Liver (tissue), 8 donors: ENCODE measurements at regions not wholly inside any gene's neighbourhood (a gene's known extent, or its start where the extent isn't known, plus 50 kb on each side); places are given as distances from the start of the nearest gene placed in this dataset.

Experiments used
- DNase-seq: peaks from one replicate; pipeline ENCODE4 v3.0.0-alpha.2; 2017; ENCODE audit warnings: low spot score
- H3K27ac ChIP-seq, 2 donors: one replicate each; pipeline ENCODE4 v1.7.0; 2013; ENCODE audit warnings: inconsistent platforms in 2 of 2, low read length in 2 of 2, control low read depth in 1 of 2, low read depth in 1 of 2, mild to moderate bottlenecking in 1 of 2
- H3K27me3 ChIP-seq, 4 donors: one replicate each; pipeline versions ENCODE4 v1.6.1 to v1.7.0; 2013; ENCODE audit warnings: low read length in 3 of 4, inconsistent platforms in 1 of 4, mild to moderate bottlenecking in 1 of 4, moderate library complexity in 1 of 4; ENCODE audit not compliant: control insufficient read depth in 4 of 4, insufficient read depth in 4 of 4
- H3K36me3 ChIP-seq, 4 donors: one replicate each; pipeline versions ENCODE4 v1.6.1 to v1.7.0; 2013; ENCODE audit warnings: low read length in 3 of 4, mild to moderate bottlenecking in 3 of 4, low read depth in 1 of 4, moderate library complexity in 1 of 4; ENCODE audit not compliant: control insufficient read depth in 4 of 4, insufficient read depth in 3 of 4
- H3K4me1 ChIP-seq, 4 donors: one replicate each; pipeline versions ENCODE4 v1.6.1 to v1.7.0; 2013; ENCODE audit warnings: low read length in 3 of 4, mild to moderate bottlenecking in 3 of 4, moderate library complexity in 1 of 4; ENCODE audit not compliant: control insufficient read depth in 4 of 4, insufficient read depth in 4 of 4
- H3K4me3 ChIP-seq, 3 donors: one replicate each; pipeline versions ENCODE4 v1.6.1 to v1.7.0; 2013; ENCODE audit warnings: low read length in 3 of 3, control low read depth in 1 of 3, low read depth in 1 of 3, mild to moderate bottlenecking in 1 of 3
- H3K9ac ChIP-seq, 2 donors: one replicate each; pipeline ENCODE4 v1.7.0; 2013; ENCODE audit warnings: low read length in 2 of 2, mild to moderate bottlenecking in 2 of 2, moderate library complexity in 2 of 2, control low read depth in 1 of 2, low read depth in 1 of 2
- H3K9me3 ChIP-seq, 4 donors: one replicate each; pipeline versions ENCODE4 v1.6.1 to v1.7.0; 2013; ENCODE audit warnings: low read length in 3 of 4; ENCODE audit not compliant: control insufficient read depth in 4 of 4
- ATF3 ChIP-seq: IDR thresholded peaks from 2 replicates; pipeline ENCODE4 v1.6.1; 2016; ENCODE audit warnings: antibody characterized with exemption
- CTCF ChIP-seq: fragments of 150-350 bp; IDR thresholded peaks from 2 replicates; pipeline ENCODE4 v1.5.1; 2017; ENCODE audit warnings: improper control_type of control experiment, low read depth, low read length; ENCODE audit not compliant: missing input control
- EGR1 ChIP-seq, 2 donors: IDR thresholded peaks; 2 replicates each; pipeline ENCODE4 v1.6.1; 2016 to 2018; ENCODE audit warnings: antibody characterized with exemption in 2 of 2, low read depth in 2 of 2
- FOXA1 ChIP-seq: IDR thresholded peaks from 2 replicates; pipeline ENCODE4 v1.6.1; 2016; ENCODE audit warnings: antibody characterized with exemption
- FOXA2 ChIP-seq: IDR thresholded peaks from 2 replicates; pipeline ENCODE4 v1.6.1; 2016; ENCODE audit warnings: antibody characterized with exemption
- GABPA ChIP-seq, 2 donors: IDR thresholded peaks in 1 of 2; conservative IDR thresholded peaks in 1 of 2; 2 replicates each; pipeline ENCODE4 v1.6.1; 2016; ENCODE audit warnings: antibody characterized with exemption in 2 of 2, mild to moderate bottlenecking in 1 of 2, moderate library complexity in 1 of 2
- HNF4A ChIP-seq, 2 donors: conservative IDR thresholded peaks; 2 replicates each; pipeline ENCODE4 v1.6.1; 2016; ENCODE audit warnings: antibody characterized with exemption in 2 of 2, mild to moderate bottlenecking in 2 of 2
- HNF4G ChIP-seq: IDR thresholded peaks from 2 replicates; pipeline ENCODE4 v1.6.1; 2016; ENCODE audit warnings: antibody characterized with exemption
- JUND ChIP-seq, 2 donors: IDR thresholded peaks; 2 replicates each; pipeline ENCODE4 v1.6.1; 2016; ENCODE audit warnings: antibody characterized with exemption in 2 of 2
- NR2F2 ChIP-seq: IDR thresholded peaks from 2 replicates; pipeline ENCODE4 v1.6.1; 2016; ENCODE audit warnings: antibody characterized with exemption
- RAD21 ChIP-seq, 2 donors: IDR thresholded peaks; 2 replicates each; pipeline ENCODE4 v1.6.1; 2016; ENCODE audit warnings: antibody characterized with exemption in 2 of 2, mild to moderate bottlenecking in 2 of 2
- REST ChIP-seq: IDR thresholded peaks from 2 replicates; pipeline ENCODE4 v1.6.1; 2016; ENCODE audit warnings: antibody characterized with exemption, mild to moderate bottlenecking
- RXRA ChIP-seq, 2 donors: IDR thresholded peaks; 2 replicates each; pipeline ENCODE4 v1.6.1; 2017 to 2018; ENCODE audit warnings: antibody characterized with exemption in 2 of 2, mild to moderate bottlenecking in 1 of 2
- SP1 ChIP-seq: IDR thresholded peaks from 2 replicates; pipeline ENCODE4 v1.6.1; 2018; ENCODE audit warnings: antibody characterized with exemption, mild to moderate bottlenecking
- TAF1 ChIP-seq: conservative IDR thresholded peaks from 2 replicates; pipeline ENCODE4 v1.6.1; 2016; ENCODE audit warnings: antibody characterized with exemption, mild to moderate bottlenecking
- YY1 ChIP-seq: IDR thresholded peaks from 2 replicates; pipeline ENCODE4 v1.6.1; 2016; ENCODE audit warnings: antibody characterized with exemption, mild to moderate bottlenecking
- WGBS: extraction: QIAGEN DNeasy Blood & Tissue Kit; methylation state at CpG from one replicate; pipeline ENCODE4 v1.1.7; 2013; 5-methylcytosine and 5-hydroxymethylcytosine counted together
- TF ChIP-seq, protein P1 (sequence below): IDR thresholded peaks from 2 replicates; pipeline ENCODE4 v1.6.1; 2016; ENCODE audit warnings: antibody characterized with exemption
- TF ChIP-seq, protein P2 (sequence below): IDR thresholded peaks from 2 replicates; pipeline ENCODE4 v1.6.1; 2016; ENCODE audit warnings: antibody characterized with exemption
- donor health status: healthy.
- donor health status: healthy.
- donor health status: healthy.
- donor health status: healthy.
- donor health status: healthy.

- H3K4me1 ChIP-seq = no peaks in the 10 kb centered on the region
- H3K9ac ChIP-seq = no peak overlapping the region
- H3K4me3 ChIP-seq = no peak overlapping the region
- H3K9me3 ChIP-seq = peaks cover 3 to 21% (median 8%) of the 10 kb centered on the region in 4 donors
- no peak overlapping the region for H3K27ac ChIP-seq
- TF ChIP-seq, protein P1, sequence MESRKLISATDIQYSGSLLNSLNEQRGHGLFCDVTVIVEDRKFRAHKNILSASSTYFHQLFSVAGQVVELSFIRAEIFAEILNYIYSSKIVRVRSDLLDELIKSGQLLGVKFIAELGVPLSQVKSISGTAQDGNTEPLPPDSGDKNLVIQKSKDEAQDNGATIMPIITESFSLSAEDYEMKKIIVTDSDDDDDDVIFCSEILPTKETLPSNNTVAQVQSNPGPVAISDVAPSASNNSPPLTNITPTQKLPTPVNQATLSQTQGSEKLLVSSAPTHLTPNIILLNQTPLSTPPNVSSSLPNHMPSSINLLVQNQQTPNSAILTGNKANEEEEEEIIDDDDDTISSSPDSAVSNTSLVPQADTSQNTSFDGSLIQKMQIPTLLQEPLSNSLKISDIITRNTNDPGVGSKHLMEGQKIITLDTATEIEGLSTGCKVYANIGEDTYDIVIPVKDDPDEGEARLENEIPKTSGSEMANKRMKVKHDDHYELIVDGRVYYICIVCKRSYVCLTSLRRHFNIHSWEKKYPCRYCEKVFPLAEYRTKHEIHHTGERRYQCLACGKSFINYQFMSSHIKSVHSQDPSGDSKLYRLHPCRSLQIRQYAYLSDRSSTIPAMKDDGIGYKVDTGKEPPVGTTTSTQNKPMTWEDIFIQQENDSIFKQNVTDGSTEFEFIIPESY = no peak
- TF ChIP-seq FOXA2 = no peak
- no peak for TF ChIP-seq SP1
- no peak for TF ChIP-seq NR2F2
- TF ChIP-seq FOXA1 = no peak
- no peak for TF ChIP-seq HNF4A (conservative IDR thresholded peaks at IDR 0.05)
- TF ChIP-seq HNF4G = no peak
- TF ChIP-seq RXRA (IDR thresholded peaks at IDR 0.05) = no peak
- TF ChIP-seq JUND (IDR thresholded peaks at IDR 0.05) = no peak
- TF ChIP-seq GABPA (IDR thresholded peaks at IDR 0.05 in 1 of 2, conservative IDR thresholded peaks at IDR 0.05 in 1 of 2) = no peak
- TF ChIP-seq TAF1 = no peak
- TF ChIP-seq REST = no peak
- no peak for TF ChIP-seq RAD21 (IDR thresholded peaks at IDR 0.05)
- TF ChIP-seq, protein P2, sequence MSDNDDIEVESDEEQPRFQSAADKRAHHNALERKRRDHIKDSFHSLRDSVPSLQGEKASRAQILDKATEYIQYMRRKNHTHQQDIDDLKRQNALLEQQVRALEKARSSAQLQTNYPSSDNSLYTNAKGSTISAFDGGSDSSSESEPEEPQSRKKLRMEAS = no peak
- no peak for TF ChIP-seq EGR1 (IDR thresholded peaks at IDR 0.05; ENCODE audit: low read depth in 2 of 2)
- no peak for TF ChIP-seq ATF3
- TF ChIP-seq YY1 = no peak
- no peak for TF ChIP-seq CTCF
- no peak for DNase-seq
- no peaks in the 10 kb centered on the region for H3K27me3 ChIP-seq
- WGBS = 57% methylated on average over 2 of the region's 2 CpGs
- H3K36me3 ChIP-seq = no peaks in the 10 kb centered on the region
These were observed 502.1 kb upstream of the IL12A start for GRCh38 chr3:159486580-159486979.
